ENCODE measurements at regions not wholly inside any gene's neighbourhood (a gene's known extent, or its start where the extent isn't known, plus 50 kb on each side); places are given as distances from the start of the nearest gene placed in this dataset.
"Not testable (repeated sequence)": the region's sequence is repeated elsewhere in the genome, so short reads cannot be mapped to it uniquely, and the experiment has no call there.

GRCh38 chr21:19109694-19110093, 706.1 kb upstream of the TMPRSS15 start:
- H3K27me3 ChIP-seq (ENCODE audit: control insufficient read depth, insufficient read depth, low read length) = no peaks in the 10 kb centered on the region
- H3K36me3 ChIP-seq (ENCODE audit: control insufficient read depth, insufficient read depth, low read length) = no peaks in the 10 kb centered on the region
- no peak for DNase-seq (ENCODE audit: low read depth)
- H3K4me3 ChIP-seq (ENCODE audit: low read depth, low read length) = no peak overlapping the region
- TF ChIP-seq, protein P1, sequence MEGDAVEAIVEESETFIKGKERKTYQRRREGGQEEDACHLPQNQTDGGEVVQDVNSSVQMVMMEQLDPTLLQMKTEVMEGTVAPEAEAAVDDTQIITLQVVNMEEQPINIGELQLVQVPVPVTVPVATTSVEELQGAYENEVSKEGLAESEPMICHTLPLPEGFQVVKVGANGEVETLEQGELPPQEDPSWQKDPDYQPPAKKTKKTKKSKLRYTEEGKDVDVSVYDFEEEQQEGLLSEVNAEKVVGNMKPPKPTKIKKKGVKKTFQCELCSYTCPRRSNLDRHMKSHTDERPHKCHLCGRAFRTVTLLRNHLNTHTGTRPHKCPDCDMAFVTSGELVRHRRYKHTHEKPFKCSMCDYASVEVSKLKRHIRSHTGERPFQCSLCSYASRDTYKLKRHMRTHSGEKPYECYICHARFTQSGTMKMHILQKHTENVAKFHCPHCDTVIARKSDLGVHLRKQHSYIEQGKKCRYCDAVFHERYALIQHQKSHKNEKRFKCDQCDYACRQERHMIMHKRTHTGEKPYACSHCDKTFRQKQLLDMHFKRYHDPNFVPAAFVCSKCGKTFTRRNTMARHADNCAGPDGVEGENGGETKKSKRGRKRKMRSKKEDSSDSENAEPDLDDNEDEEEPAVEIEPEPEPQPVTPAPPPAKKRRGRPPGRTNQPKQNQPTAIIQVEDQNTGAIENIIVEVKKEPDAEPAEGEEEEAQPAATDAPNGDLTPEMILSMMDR (IDR thresholded peaks at IDR 0.05; ENCODE audit: insufficient read depth, low read length, poor library complexity, severe bottlenecking) = no peak

DNA sequence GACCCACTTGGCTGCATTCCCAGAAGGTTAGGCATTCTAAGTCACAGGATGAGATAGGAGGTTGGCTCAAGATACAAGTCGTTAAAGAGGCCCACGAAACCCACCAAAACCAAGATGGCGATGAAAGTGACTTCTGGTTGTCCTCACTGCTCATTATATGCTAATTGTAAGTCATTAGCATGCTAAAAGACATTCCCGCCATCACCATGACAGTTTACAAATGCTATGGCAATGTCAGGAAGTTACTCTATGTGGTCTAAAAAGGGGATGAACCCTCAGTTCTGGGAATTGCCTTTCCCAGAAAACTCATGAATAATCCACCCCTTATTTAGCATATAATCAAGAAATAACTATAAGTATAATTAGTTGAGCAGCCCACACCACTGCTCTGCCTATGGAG, 715.7 kb upstream of the TMPRSS15 start:
- H3K36me3 ChIP-seq (ENCODE audit: control insufficient read depth, insufficient read depth, low read length); H3K4me3 ChIP-seq (ENCODE audit: low read depth, low read length); H3K27me3 ChIP-seq (ENCODE audit: control insufficient read depth, insufficient read depth, low read length); DNase-seq (ENCODE audit: low read depth): not testable (repeated sequence)

- Histone ChIP-seq H3K36me3 (ENCODE audit: control insufficient read depth, insufficient read depth, low read length) (no peaks in the 10 kb centered on the region), H3K27me3 (ENCODE audit: control insufficient read depth, insufficient read depth, low read length) (no peaks in the 10 kb centered on the region), H3K4me3 (ENCODE audit: low read depth, low read length) (no peak overlapping the region)
- no peak for DNase-seq (ENCODE audit: low read depth)
- TF ChIP-seq, protein P1 (IDR thresholded peaks at IDR 0.05; ENCODE audit: insufficient read depth, low read length, poor library complexity, severe bottlenecking) = no peak
Observed at GRCh38 chr21:19120591-19120990, 717.0 kb upstream of the TMPRSS15 start.

GRCh38 chr21:19122356-19122755, 718.8 kb upstream of the TMPRSS15 start:
- TF ChIP-seq, protein P1 (IDR thresholded peaks at IDR 0.05; ENCODE audit: insufficient read depth, low read length, poor library complexity, severe bottlenecking) = no peak
- Histone ChIP-seq H3K4me3 (ENCODE audit: low read depth, low read length) (no peak overlapping the region), H3K36me3 (ENCODE audit: control insufficient read depth, insufficient read depth, low read length) (no peaks in the 10 kb centered on the region), H3K27me3 (ENCODE audit: control insufficient read depth, insufficient read depth, low read length) (no peaks in the 10 kb centered on the region)
- no peak for DNase-seq (ENCODE audit: low read depth)

DNA sequence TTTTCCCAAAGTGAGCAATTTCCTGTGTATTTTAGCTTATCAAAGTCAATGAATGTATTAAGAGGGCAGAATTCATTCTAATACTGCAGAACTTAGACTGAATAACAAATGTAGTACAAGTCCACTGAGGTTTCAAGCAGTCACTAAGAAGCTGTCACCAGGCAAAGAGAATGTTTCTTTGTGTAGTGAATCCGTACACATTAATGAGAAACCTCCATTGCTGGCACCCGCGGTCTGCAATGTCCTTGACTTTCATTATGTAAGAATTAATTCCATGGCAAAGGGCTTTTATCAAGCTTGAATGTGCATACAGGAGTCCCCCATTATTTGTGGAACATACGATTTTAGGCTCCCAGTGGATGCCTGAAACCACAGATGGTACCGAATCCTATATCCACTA, 719.5 kb upstream of the TMPRSS15 start:
- H3K36me3 ChIP-seq (ENCODE audit: control insufficient read depth, insufficient read depth, low read length) = no peaks in the 10 kb centered on the region
- no peaks in the 10 kb centered on the region for H3K27me3 ChIP-seq (ENCODE audit: control insufficient read depth, insufficient read depth, low read length)
- TF ChIP-seq, protein P1 (IDR thresholded peaks at IDR 0.05; ENCODE audit: insufficient read depth, low read length, poor library complexity, severe bottlenecking) = no peak
- no peak for DNase-seq (ENCODE audit: low read depth)
- no peak overlapping the region for H3K4me3 ChIP-seq (ENCODE audit: low read depth, low read length)

GRCh38 chr21:19123525-19123924, 719.9 kb upstream of the TMPRSS15 start:
- TF ChIP-seq, protein P1 (IDR thresholded peaks at IDR 0.05; ENCODE audit: insufficient read depth, low read length, poor library complexity, severe bottlenecking) = no peak
- no peaks in the 10 kb centered on the region for H3K27me3 ChIP-seq (ENCODE audit: control insufficient read depth, insufficient read depth, low read length)
- no peaks in the 10 kb centered on the region for H3K36me3 ChIP-seq (ENCODE audit: control insufficient read depth, insufficient read depth, low read length)
- H3K4me3 ChIP-seq (ENCODE audit: low read depth, low read length) = no peak overlapping the region
- DNase-seq (ENCODE audit: low read depth) = no peak
